ENCODE measurements at regions not wholly inside any gene's neighbourhood (a gene's known extent, or its start where the extent isn't known, plus 50 kb on each side); places are given as distances from the start of the nearest gene placed in this dataset.

GRCh38 chr2:41337956-41338355 is 709.9 kb upstream of the PKDCC start:
- TF ChIP-seq CTCF (IDR thresholded peaks at IDR 0.05) (no peak), POLR2A (IDR thresholded peaks at IDR 0.05) (no peak)
